ENCODE measurements at regions not wholly inside any gene's neighbourhood (a gene's known extent, or its start where the extent isn't known, plus 50 kb on each side); places are given as distances from the start of the nearest gene placed in this dataset.

- TF ChIP-seq EP300 (IDR thresholded peaks at IDR 0.05) = no peak
- no peak for TF ChIP-seq POLR2A (IDR thresholded peaks at IDR 0.05)
- no peak for TF ChIP-seq POLR2AphosphoS5 (IDR thresholded peaks at IDR 0.05)
- TF ChIP-seq CTCF (IDR thresholded peaks at IDR 0.05) = no peak
- DNase-seq (no peak), ATAC-seq (ENCODE audit: low FRiP score in 2 of 2) (no peak)
- Histone ChIP-seq H3K36me3 (no peaks in the 10 kb centered on the region), H3K27me3 (no peaks in the 10 kb centered on the region), H3K4me1 (no peaks in the 10 kb centered on the region), H3K27ac (no peak overlapping the region), H3K4me3 (no peak overlapping the region), H3K9me3 (no peaks in the 10 kb centered on the region)
- 88 to 93% methylated on average over 2 of the region's 2 CpGs for WGBS, 2 donors
These were observed 848.3 kb upstream of the PCDH9 start for GRCh38 chr13:68078469-68078868.

GRCh38 chr13:68076046-68076445 is 845.9 kb upstream of the PCDH9 start:
- H3K4me3 ChIP-seq = no peak overlapping the region
- DNase-seq (peak in 1 of 2 donors; percentile 30), ATAC-seq (ENCODE audit: low FRiP score in 2 of 2) (no peak)
- H3K27me3 ChIP-seq = no peaks in the 10 kb centered on the region
- 89 to 90% methylated on average over 7 to 9 of the region's 9 CpGs for WGBS, 2 donors
- no peaks in the 10 kb centered on the region for H3K4me1 ChIP-seq
- H3K27ac ChIP-seq = no peak overlapping the region
- H3K9me3 ChIP-seq = no peaks in the 10 kb centered on the region
- H3K36me3 ChIP-seq = no peaks in the 10 kb centered on the region
- no peak for TF ChIP-seq EP300 (IDR thresholded peaks at IDR 0.05)
- no peak for TF ChIP-seq POLR2A (IDR thresholded peaks at IDR 0.05)
- TF ChIP-seq CTCF (IDR thresholded peaks at IDR 0.05) = no peak
- no peak for TF ChIP-seq POLR2AphosphoS5 (IDR thresholded peaks at IDR 0.05)

GRCh38 chr13:68066879-68067513 is 836.9 kb upstream of the PCDH9 start:
- no peaks in the 10 kb centered on the region for H3K36me3 ChIP-seq
- H3K4me3 ChIP-seq = no peak overlapping the region
- no peak for TF ChIP-seq EP300 (IDR thresholded peaks at IDR 0.05)
- TF ChIP-seq POLR2AphosphoS5 (IDR thresholded peaks at IDR 0.05) = no peak
- no peak for TF ChIP-seq CTCF (IDR thresholded peaks at IDR 0.05)
- TF ChIP-seq POLR2A (IDR thresholded peaks at IDR 0.05) = no peak
- DNase-seq (no peak), ATAC-seq (ENCODE audit: low FRiP score in 2 of 2) (no peak)
- WGBS, 2 donors = 44 to 53% methylated on average over 2 of the region's 2 CpGs
- H3K27ac ChIP-seq = no peak overlapping the region
- H3K4me1 ChIP-seq = no peaks in the 10 kb centered on the region
- no peaks in the 10 kb centered on the region for H3K27me3 ChIP-seq
- H3K9me3 ChIP-seq = no peaks in the 10 kb centered on the region

GRCh38 chr13:68064001-68064770 is 834.0 kb upstream of the PCDH9 start:
- H3K27ac ChIP-seq = no peak overlapping the region
- DNase-seq (no peak), ATAC-seq (ENCODE audit: low FRiP score in 2 of 2) (no peak)
- no peaks in the 10 kb centered on the region for H3K4me1 ChIP-seq
- TF ChIP-seq CTCF (IDR thresholded peaks at IDR 0.05) = no peak
- no peak for TF ChIP-seq POLR2AphosphoS5 (IDR thresholded peaks at IDR 0.05)
- TF ChIP-seq EP300 (IDR thresholded peaks at IDR 0.05) = no peak
- TF ChIP-seq POLR2A (IDR thresholded peaks at IDR 0.05) = no peak
- no peaks in the 10 kb centered on the region for H3K36me3 ChIP-seq
- 56 to 64% methylated on average over 4 of the region's 4 CpGs for WGBS, 2 donors
- H3K27me3 ChIP-seq = no peaks in the 10 kb centered on the region
- no peak overlapping the region for H3K4me3 ChIP-seq
- no peaks in the 10 kb centered on the region for H3K9me3 ChIP-seq

Data from upper lobe of left lung (tissue), 6 donors.